GM19240 (cell line): ENCODE measurements at regions not wholly inside any gene's neighbourhood (a gene's known extent, or its start where the extent isn't known, plus 50 kb on each side); places are given as distances from the start of the nearest gene placed in this dataset.
"Not testable (repeated sequence)": the region's sequence is repeated elsewhere in the genome, so short reads cannot be mapped to it uniquely, and the experiment has no call there.

Experiments used
- DNase-seq: peaks from one replicate; pipeline ENCODE4 v3.0.0; 2011; ENCODE audit warnings: low spot score; ENCODE audit not compliant: insufficient read length

- DNase-seq = no peak
Observed at GRCh38 chr5:14948383-14948782, 76.8 kb upstream of the ANKH start.

- no peak for DNase-seq
Observed at GRCh38 chr5:14946815-14947620, 75.4 kb upstream of the ANKH start.

- DNase-seq = no peak
Observed at GRCh38 chr5:14945450-14945849, 73.9 kb upstream of the ANKH start.

GRCh38 chr5:14944996-14945395 is 73.4 kb upstream of the ANKH start:
- DNase-seq = no peak

- DNase-seq = no peak
Observed at GRCh38 chr5:14944350-14944739, 72.8 kb upstream of the ANKH start.

- no peak for DNase-seq
Observed at GRCh38 chr5:14942212-14942611, 70.6 kb upstream of the ANKH start.

- DNase-seq = no peak
Observed at GRCh38 chr5:14937254-14937653, 65.7 kb upstream of the ANKH start.

GRCh38 chr5:14936588-14936987 is 65.0 kb upstream of the ANKH start:
- DNase-seq = no peak

- no peak for DNase-seq
Observed at GRCh38 chr5:14935341-14935740, 63.8 kb upstream of the ANKH start.

GRCh38 chr5:14932902-14933469 is 61.4 kb upstream of the ANKH start:
- DNase-seq = no peak

GRCh38 chr5:14930486-14930885 is 58.9 kb upstream of the ANKH start:
- DNase-seq = no peak

GRCh38 chr5:14929293-14930065 is 57.9 kb upstream of the ANKH start:
- no peak for DNase-seq

GRCh38 chr5:14928661-14929060 is 57.1 kb upstream of the ANKH start:
- no peak for DNase-seq

GRCh38 chr5:14925326-14925725 is 53.7 kb upstream of the ANKH start:
- no peak for DNase-seq

- not testable (repeated sequence) for DNase-seq
Observed at GRCh38 chr5:14922952-14923351, 51.4 kb upstream of the ANKH start.

- no peak for DNase-seq
Observed at GRCh38 chr5:14922456-14922855, 50.9 kb upstream of the ANKH start.
